ENCODE measurements at regions not wholly inside any gene's neighbourhood (a gene's known extent, or its start where the extent isn't known, plus 50 kb on each side); places are given as distances from the start of the nearest gene placed in this dataset.

DNA sequence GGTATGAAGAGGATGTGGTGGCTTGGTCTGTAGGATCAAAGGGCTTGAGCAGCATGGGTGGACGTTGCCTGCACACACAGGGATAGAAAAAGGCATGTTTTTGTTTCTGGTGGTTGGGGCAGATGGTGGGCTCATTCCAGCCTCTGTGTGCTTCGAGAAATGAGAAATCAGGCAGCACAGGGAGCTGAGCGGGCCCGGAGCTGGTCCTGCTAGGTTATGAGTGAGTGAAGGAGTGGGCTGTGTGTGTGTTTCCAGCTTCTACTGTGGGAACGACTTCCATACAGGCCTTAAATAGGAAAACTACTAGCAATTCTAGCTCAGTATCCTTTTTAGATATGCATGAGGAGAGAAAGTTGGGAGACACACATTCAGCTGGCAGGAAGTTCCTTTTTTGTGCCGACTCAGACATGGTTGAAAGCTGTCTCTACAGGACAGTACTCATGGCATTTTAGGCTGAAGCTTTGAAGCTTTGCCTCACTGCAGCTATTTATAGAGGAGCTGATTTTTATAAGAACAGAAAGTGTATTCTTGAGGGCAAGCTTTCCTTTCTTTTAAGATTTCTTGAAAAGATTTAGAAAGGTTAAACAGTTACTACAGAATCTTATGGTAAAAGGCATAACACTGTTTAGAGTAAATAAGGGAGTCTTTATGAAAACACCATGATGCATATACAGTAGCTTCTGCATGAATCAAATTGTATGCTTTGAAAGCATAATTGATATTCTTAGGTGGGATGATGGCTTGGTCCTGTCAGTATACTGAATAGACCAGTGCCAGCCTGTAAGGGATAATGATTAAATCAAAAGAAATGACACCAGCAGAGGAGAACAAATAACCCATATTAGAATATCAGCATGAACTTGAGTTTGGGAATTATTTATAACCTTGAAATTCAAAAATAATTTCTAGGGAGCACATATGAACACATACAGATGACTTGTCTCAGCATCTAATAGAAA lies 104.0 kb upstream of the MAN1A1 start (continued):
- TF ChIP-seq, protein P1, sequence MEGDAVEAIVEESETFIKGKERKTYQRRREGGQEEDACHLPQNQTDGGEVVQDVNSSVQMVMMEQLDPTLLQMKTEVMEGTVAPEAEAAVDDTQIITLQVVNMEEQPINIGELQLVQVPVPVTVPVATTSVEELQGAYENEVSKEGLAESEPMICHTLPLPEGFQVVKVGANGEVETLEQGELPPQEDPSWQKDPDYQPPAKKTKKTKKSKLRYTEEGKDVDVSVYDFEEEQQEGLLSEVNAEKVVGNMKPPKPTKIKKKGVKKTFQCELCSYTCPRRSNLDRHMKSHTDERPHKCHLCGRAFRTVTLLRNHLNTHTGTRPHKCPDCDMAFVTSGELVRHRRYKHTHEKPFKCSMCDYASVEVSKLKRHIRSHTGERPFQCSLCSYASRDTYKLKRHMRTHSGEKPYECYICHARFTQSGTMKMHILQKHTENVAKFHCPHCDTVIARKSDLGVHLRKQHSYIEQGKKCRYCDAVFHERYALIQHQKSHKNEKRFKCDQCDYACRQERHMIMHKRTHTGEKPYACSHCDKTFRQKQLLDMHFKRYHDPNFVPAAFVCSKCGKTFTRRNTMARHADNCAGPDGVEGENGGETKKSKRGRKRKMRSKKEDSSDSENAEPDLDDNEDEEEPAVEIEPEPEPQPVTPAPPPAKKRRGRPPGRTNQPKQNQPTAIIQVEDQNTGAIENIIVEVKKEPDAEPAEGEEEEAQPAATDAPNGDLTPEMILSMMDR (conservative IDR thresholded peaks at IDR 0.05; ENCODE audit: low read depth, low read length), result no peak

Data from IMR-90 (cell line).